ENCODE measurements at regions not wholly inside any gene's neighbourhood (a gene's known extent, or its start where the extent isn't known, plus 50 kb on each side); places are given as distances from the start of the nearest gene placed in this dataset.
"Not testable (repeated sequence)": the region's sequence is repeated elsewhere in the genome, so short reads cannot be mapped to it uniquely, and the experiment has no call there.

DNA sequence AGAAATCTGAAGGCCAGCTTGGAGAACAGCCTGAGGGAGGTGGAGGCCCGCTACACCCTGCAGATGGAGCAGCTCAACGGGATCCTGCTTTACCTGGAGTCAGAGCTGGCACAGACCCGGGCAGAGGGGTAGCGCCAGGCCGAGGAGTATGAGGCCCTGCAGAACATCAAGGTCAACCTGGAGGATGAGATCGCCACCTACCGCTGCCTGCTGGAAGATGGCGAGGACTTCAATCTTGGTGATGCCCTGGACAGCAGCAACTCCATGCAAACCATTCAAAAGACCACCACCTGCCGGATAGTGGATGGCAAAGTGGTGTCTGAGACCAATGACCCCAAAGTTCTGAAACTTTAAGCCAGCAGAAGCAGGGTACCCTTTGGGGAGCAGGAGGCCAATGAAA lies 318.4 kb downstream of the ZFHX3 start:
- not testable (repeated sequence) for DNase-seq

DNA sequence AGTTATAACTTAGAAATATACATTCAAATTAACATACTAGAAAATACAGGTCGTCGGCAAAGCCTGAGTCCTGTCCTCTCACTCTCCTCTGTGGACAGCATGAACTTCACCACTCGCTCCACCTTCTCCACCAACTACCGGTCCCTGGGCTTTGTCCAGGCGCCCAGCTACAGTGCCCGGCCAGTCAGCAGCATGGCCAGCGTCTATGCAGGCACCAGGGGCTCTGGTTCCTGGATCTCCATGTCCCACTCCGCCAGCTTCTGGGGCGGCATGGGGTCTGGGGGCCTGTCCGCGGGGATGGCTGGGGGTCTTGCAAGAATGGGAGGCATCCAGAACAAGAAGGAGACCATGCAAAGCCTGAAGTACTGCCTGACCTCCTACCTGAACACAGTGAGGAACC lies 319.4 kb downstream of the ZFHX3 start:
- no peak for DNase-seq

DNA sequence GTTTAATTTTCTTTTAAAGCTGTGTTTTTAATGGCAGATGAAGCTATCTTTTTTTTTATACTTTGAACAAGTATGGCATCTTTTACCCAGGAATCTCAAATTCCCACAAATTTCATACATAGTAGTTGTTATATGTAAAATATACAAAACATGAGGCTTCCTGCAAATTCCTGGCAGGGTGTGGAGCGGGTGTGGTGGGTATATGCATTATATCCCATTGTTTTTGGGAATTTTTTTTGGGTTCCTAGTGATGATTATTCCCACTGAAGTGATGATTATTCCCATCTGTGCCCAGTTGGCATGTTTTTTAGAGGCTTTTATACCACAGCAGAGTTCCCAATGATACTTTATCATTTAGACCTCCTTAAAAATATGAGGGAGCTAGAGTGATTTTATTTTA lies 320.4 kb downstream of the ZFHX3 start:
- DNase-seq: no peak

DNA sequence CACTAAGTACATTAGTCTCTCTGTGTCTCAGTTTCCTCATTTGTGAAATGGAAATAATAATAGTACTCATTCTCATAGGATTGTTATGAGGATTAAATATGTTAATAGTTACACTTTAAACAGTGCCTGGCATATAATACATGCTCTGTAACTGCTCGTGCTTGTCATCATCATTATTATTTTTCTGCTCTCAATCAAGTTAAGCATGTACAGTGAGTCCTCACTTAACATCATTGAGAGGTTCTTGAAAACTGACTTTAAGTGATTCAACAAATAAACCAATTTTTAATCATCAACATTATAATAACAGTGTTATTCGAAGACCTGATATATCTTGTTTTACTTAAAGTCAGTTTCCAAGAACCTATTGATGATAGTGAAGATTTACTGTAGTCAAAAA lies 322.3 kb downstream of the ZFHX3 start:
- DNase-seq: no peak

DNA sequence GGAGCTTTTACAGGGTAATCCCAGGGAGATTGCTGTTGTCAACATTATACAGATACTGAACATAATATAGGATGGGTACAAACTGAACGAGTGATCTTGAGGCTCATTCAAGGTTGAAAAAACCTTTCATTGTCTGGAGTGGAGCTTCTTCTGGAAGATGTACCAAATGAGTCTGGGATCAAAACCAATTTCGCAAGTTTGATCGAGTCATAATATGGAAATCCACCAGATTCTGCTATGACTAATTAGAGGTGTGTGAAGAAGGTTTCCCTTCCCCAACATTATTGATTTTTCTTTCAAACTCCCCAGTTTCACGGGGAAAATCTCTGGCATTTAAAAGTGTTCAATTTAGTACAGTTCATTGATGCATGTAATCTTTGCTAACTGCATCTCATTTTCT lies 324.1 kb downstream of the ZFHX3 start:
- DNase-seq: no peak

DNA sequence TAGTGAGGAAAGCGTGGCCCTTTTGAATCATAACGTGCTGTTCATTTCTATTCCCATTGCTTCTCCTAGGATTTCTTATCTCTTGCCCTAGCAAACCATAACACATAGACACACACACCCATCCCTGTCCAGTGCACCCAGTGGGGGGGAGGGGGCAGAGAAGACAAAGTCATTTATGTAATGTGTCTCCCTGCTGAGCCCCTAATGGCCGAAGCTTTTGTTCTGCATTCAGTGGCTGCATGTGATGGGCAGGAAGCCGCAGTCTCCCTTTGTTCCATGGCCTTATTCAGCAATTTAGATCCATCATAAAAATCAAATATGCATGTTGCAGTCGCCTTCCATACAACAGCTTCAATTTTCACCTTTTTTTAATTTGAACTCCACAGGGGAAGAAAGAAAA lies 325.4 kb downstream of the ZFHX3 start:
- DNase-seq: no peak

DNA sequence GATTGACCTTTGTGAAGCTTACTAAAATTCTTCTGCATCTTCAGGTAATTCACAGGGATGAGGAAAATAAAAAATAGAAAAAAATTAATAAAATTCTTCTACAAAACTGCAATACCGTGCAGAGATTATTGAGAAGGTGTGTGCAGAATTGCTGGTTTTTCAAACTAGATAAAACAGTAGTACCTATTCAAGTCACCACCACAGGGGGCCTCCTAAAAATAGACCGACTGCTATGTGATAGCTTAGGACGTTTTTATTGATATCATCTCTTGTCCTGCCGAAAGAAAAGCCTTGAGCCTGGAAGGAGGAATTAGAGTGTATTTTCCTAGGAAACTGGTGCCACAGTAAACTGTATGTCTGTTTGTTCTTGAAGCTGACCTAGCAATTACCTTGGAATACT lies 325.9 kb downstream of the ZFHX3 start:
- no peak for DNase-seq

DNA sequence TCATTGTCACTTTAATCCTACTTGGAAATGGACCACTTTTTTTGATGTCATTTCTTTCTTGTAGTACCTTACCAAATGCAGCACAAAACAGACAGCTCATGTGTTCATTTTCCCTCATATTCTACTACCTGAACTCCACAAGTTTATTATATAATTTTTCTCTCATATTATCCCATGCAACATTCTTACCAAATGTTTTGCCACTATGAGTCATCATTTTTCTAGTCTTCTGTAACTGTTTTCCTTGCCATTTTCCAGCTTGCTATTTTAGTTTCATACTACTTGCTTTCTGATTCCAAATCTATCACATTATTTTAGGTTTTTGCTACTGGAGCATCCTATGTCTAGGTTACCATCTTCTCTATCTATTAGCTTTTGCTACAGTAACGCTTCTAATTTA lies 332.7 kb downstream of the ZFHX3 start:
- no peak for DNase-seq

DNA sequence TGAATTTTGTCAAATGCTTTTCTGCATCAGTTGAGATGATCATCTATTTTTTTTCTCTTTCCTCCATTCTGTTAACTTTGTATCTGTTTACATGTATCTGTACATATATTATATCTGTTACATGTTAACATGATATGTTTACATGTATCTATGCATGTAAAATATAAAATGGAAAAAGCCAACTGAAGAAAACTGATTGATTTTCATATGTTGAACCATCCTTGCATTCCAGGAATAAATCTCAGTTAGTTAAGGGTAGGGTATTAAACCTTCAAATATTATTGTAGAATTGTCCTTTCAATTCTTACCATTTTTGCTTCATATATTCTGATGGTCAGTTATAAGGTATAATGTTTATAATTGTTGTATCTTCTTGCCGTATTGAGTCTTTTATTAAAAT lies 336.1 kb downstream of the ZFHX3 start:
- DNase-seq: no peak

DNA sequence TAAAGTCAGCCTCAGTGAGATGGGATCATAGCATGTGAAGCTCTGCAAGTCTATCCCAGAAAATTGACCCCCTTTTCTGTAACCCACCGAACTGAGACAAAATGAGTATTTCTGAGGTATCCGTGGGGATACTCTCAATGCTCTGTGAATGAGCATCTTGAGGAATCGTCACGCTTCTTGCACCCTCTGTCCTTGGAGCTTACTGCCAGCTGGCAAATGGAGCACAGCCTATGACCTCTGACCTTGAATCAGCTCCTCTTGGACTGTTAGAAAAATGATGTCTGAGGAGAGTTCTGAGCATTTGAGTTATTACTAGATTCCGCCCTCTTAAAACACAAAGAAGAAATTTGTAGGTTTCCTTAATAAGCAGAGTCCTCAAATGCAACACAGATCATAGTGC lies 342.1 kb downstream of the ZFHX3 start:
- no peak for DNase-seq

DNA sequence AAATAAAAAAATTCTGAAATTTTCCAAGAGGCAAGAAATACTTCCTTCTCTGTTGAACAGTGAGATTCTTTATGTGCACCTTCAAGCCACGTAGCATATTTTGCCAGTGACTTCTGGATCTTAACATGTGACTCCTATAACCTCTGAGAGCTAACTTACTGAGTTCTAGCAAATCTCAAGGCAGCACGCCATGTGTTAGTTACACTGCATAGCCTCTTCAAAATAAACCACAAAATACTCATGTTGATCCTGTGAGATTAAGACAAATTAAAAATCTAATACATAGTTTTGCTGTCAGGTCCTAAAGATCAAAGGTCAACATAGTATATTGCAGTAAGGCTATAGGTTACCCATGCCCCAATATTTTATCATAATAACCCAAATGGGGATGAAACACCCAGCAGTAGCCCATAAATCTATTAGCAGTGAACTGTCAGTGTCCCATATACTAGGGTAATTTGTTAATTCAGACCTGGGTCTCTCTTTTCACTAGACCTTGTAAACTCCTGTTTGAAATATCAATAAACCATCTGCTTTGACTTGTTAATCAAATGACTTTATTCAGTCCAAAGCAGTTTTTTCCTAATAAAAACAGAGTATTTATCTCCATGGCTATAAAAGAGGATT lies 343.1 kb downstream of the ZFHX3 start:
- no peak for DNase-seq

DNA sequence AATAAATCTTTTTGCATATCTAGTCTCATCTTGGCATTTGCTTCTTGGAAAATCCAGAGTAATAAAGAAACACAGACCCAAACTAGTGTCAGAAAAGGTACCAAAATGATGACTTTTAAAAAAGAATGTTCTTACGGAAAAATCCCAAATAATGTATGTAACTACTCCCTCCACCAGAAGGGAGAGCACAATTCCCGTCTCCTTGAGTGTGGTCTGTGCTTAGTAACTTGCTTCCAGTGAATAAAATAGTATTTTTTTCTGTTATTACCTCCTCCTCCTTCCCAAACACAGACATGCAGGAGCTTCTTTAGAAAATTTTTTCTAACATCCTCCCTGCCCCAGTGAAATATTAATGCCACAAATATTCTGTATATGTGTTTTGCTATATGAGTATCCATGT lies 358.1 kb downstream of the ZFHX3 start:
- no peak for DNase-seq

DNA sequence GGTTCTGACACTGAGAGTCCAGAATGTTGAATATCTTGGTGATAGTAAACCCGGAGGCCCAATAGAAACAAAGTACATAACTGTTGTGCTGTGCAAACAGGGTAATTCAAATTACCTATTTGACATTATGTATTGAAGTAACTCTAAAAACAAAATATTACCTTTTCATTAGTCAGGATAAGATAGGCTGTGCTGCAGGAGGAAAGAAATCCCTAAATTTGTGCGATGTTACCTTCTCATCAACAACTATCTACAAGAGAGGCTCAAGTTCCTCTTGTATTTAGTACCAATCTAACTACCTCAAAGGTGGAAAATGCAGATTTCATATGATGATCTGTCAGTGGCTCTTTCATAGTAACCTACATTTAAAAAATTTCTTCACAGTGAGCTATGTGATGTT lies 367.2 kb downstream of the ZFHX3 start:
- DNase-seq: no peak

DNA sequence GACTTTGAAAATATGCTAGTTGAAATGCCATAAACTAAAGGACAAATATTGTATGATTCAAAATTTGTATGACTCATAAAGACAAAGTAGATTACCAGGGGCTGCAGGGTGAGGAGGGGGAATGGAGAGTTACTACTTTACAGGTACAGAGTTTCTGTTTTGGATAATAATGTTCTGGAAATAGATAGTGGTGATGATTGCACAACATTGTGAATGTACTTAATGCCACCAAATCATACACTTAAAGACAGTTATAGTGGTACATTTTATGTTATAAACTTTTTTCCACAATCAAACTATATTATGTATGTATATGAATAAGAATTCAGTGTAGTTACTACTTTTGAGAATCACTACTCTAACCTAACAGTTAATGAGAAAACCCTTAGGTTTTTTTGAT lies 368.1 kb downstream of the ZFHX3 start:
- DNase-seq: no peak

DNA sequence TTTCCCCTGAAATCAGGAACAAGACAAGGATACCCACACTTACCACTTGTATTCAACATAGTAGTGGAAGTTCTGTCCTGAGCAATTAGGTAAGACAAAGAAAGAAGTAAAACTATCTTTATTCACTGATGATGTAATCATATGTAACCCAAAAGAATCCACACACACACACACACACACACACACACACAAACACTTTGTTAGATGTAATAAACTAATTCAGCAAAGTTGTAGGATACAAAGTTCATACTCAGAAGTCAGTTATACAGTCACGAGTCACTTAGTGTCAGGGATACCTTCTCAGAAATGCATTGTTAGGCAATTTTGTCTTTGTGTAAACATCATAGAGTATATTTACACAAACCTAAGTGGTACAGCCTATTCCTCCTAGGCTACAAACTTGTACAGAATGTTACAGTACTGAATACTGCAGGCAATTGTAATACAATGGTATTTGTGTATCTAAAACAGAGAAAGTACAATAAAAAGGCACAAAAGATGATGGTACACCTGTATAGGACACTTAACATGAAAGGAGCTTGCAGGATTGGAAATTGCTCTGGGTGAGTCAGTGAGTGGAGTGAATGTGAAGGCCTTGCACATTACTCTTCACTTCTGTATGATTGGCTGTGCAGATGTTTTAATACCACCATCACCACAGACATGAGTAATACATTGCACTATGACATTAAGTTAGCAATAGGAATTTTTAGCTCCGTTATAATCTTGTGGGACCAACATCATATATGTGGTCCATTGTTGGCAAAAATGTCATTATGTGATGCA lies 370.1 kb downstream of the ZFHX3 start:
- no peak for DNase-seq

DNA sequence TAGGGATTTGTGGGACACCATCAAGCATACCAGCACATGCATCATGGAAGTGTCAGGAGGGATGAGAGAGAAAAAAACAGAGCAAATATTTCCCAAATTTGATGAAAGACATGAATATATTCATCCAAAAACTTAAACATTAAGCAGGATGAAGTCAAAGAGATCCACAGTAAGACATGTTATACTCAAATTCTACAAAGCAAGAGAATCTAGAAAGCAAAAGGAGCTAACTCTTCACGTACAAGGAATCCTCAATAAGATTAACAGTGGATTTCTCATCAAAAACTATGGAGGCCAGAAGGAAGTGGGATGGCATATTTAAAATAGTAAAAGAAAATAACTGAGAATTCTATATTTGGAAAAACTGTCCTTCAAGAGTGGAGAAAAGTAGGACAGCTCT lies 374.8 kb downstream of the ZFHX3 start:
- no peak for DNase-seq

DNA sequence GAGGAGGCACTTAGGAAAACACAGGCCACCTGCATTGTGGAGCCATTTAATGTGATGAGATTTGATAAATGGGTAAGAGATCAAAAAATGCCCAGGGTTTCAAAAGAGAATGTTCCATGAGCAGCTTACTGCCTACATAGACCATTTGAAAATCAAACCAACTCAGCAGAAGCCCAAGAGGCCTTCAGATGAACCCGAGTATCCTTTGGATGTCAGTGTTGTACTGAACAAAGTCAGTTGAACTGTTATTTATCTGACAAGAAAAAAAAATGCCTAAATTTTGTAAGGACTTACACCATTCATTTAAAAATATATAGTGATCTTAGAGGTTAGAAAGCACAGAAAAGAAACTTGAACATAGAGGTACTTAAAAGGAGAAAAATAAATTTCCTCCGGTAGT lies 381.7 kb downstream of the ZFHX3 start:
- DNase-seq: no peak

DNA sequence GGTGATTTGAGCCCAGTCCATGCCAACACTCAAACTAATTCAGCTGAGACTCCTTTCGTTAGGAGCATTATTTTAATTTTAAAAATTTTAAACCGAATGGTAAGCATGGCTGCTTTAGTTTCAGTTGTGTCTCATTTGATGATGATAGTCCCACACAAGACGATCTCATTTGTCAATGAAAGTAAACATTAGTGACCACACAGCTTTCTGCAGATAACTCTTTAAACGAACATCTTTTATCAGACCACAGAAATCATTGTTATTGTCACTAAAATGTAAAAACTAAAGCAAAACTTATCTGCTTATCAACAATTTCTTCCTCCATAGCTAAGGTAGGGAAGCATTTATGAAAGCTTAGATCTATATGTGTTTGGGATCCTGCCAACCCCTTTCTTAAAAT lies 382.2 kb downstream of the ZFHX3 start:
- no peak for DNase-seq

DNA sequence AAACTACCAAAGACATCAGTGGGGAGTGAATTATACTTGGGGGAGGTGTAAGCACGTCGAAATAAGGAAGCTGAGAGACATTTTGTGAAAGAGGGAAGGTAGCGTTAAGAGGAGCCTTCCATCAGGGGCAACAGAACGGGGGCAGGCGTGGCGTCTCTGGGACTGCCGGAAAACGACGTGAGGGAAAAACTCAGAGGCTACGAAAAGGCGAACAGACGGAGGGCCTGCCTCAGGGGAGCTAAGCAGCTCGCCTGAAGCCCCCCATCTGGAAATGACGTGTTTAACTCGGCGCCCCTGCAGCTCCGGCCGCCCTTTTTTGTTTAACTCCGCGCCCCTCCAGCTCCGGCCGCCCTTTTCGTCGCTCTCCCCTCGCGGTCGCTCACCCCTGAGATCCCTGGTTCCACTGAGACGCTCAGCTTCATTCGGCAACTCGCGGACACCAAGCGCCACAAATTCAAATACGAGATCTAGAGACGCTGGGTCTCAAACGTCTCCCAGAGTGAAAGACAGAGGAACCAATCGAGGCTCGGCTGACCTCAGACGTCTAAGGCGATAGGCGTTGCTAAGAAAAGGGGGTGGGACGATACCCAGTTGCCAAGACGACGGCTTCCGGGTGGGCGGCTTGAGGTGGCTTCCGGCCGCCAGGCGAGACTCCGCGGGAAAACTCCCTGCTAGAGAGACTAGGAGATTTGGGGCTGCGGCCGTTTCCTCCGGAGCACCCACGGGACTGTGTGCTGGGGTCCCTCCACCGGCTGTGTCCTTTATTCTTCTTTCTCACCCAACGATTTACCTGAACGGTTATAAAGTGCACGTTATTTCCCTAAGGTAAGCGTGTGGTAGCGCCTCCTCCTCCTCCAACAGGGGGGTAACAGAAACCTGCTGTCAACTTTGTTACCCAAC lies 383.2 kb downstream of the ZFHX3 start:
- DNase-seq: peak; percentile 99

DNA sequence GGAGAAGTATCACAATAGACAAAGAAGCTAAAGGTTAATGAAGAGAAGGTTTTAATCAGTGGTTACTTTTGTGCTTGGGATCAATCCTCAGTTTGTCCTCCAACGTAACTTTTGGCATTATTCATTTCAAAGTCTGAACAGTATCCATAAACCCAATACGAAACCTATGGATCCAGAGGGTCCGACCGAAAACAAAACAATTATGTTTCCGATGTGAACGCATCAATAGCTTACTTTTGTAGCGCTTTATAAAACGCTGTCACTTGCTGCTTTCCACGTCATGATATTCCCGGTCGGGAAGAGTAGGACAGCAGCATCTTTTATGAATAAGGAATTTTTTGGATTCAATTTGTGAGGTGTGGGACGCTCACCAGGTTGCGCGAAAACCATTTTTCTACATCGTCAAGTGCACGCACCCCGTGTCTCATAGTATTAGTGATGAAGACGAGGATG lies 383.8 kb downstream of the ZFHX3 start:
- DNase-seq: no peak

DNA sequence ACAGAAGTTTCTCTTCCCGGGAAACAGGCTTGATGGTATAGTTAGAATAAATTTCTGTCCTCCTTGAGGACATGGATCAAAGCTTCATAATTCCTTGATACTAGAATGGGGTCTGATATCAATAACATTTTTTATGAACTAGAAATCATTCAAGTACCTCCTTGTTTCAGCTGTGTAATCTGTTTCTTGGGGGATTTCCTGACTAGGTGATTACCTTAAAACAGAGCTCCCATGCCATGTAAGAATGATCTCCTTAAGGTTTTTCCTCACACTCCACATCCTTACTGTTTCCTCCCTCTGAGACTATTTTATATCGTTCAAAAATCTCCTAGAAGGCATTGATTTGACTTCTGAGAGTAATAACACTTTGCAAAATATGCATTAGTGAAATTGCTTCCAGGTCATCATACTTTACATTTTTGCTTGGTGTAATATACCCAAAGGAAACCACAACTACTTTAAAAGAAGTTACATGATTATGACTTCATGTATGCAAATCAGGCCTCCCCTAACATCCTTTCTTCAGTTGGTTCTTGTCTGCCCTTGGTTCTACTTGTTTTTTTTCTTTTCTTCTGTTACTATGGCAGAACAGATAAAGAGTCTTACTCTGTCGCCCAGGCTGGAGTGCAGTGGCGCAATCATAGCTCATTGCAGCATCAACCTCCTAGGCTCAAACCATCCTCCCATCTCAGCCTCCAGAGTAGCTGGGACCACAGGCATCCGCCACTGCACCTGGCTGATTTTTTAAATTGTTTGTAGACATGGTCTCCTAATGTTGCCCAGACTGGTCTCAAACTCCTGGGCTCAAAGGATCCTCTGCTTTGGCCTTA lies 388.8 kb downstream of the ZFHX3 start:
- no peak for DNase-seq

DNA sequence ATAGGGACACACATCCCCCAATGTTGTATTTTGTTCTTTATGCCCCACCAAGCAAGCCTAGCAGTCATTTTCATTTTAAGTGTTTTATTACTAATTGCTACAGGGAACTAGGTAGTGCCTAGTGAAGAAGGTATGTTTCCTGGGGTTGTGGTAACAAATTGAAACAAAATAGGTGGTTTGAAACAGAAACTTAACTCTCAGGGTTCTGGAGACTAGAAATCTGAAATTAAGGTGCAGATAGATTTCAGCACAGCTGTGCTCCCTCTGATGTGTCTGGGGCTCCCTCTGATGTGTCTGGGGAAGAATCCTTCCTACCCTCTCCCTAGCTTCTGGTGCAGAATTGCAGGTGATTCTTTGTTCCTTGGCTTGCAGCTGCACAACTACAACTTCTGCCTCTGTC lies 390.1 kb downstream of the ZFHX3 start:
- no peak for DNase-seq

DNA sequence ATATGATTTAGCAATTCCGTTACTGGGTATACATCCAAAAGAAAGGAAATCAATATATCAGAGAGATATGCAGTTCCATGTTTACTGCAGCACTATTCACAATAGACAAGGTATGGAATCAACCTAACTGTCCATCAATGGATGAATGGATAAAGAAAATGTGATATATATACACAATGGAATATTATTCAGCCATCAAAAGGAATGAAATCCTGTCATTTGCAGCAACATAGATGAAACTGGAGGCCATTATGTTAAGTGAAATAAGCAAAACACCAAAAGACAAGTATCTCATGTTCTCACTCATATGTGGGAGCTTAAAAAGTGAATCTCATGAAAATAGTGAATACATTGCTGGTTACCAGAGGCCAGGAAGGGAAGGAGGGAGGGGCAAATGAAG lies 390.8 kb downstream of the ZFHX3 start:
- no peak for DNase-seq

Measured in right hindlimb (tissue), 1 donor.